ENCODE measurements at regions not wholly inside any gene's neighbourhood (a gene's known extent, or its start where the extent isn't known, plus 50 kb on each side); places are given as distances from the start of the nearest gene placed in this dataset.

DNA sequence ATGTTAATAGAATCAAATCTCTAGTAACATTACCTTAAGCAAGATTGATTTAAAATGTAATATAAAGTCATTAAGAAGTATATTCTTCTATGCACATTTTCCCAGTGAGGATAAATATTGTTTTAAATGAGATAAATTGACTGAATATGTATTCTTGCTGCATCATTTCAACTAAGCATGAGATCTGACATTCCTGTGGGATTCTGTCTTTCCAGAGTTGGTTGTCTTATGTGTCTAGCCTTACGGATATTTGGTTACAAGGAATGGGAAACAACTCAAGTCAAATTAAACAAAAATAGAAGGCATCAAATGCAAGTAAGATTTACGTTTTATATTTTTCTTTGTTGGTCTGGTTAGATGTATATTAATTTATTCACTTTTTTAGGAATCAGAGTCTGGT, 287.5 kb downstream of the PTGER3 start:
- Histone ChIP-seq H3K36me3 (ENCODE audit: control insufficient read depth in 2 of 2, insufficient read depth in 2 of 2, low read length in 1 of 2) (no peaks in the 10 kb centered on the region), H3K79me2 (ENCODE audit: control insufficient read depth, insufficient read depth, low read length) (no peaks in the 10 kb centered on the region), H3K4me2 (ENCODE audit: control insufficient read depth, insufficient read depth) (no peak overlapping the region), H3K27ac (ENCODE audit: control insufficient read depth, insufficient read depth) (no peak overlapping the region), H3K9me3 (replicated peaks; ENCODE audit: control insufficient read depth, insufficient read depth, low read length) (no peaks in the 10 kb centered on the region), H3K27me3 (replicated peaks in 1 of 2; ENCODE audit: control insufficient read depth in 2 of 2, insufficient read depth in 2 of 2, low read length in 1 of 2) (no peaks in the 10 kb centered on the region), H3K9ac (ENCODE audit: control insufficient read depth, insufficient read depth, low read length) (no peak overlapping the region), H2AFZ (ENCODE audit: control insufficient read depth, low read depth, low read length) (no peak overlapping the region), H4K20me1 (ENCODE audit: control insufficient read depth, insufficient read depth) (no peaks in the 10 kb centered on the region), H3K4me1 (ENCODE audit: control insufficient read depth, insufficient read depth, low read length) (no peaks in the 10 kb centered on the region), H3K4me3 (no peak overlapping the region)
- intact Hi-C loops (cut with micrococcal nuclease; ENCODE audit: unreplicated experiment): no loop called here
- POLR2A ChIA-PET: no interaction called here
- CTCF ChIA-PET: no interaction called here
- SMC1A ChIA-PET (ENCODE audit: uncharacterized antibody, unreplicated experiment): no interaction called here
- BruUV-seq (replicated peaks): no TSS peak
- in situ Hi-C loops (cut with MboI): no loop called here
- ATAC-seq: no peak
- no peak for FAIRE-seq
- RAD21 ChIA-PET (ENCODE audit: unreplicated experiment): no interaction called here
- 37% methylated on average over 2 of the region's 2 CpGs for WGBS (ENCODE audit: insufficient coverage, insufficient replicate concordance, low lambda C conversion rate, missing lambda C conversion rate)
- no peak for DNase-seq (ENCODE audit: low read depth, low spot score)
- TF ChIP-seq, protein P1, sequence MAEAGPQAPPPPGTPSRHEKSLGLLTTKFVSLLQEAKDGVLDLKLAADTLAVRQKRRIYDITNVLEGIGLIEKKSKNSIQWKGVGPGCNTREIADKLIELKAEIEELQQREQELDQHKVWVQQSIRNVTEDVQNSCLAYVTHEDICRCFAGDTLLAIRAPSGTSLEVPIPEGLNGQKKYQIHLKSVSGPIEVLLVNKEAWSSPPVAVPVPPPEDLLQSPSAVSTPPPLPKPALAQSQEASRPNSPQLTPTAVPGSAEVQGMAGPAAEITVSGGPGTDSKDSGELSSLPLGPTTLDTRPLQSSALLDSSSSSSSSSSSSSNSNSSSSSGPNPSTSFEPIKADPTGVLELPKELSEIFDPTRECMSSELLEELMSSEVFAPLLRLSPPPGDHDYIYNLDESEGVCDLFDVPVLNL (IDR thresholded peaks at IDR 0.05; ENCODE audit: low read depth, low read length): no peak
- TF ChIP-seq YY1 (IDR thresholded peaks at IDR 0.05; ENCODE audit: low read depth, low read length) (no peak), ZNF384 (IDR thresholded peaks at IDR 0.05; ENCODE audit: borderline replicate concordance, low read depth, low read length) (no peak), EP300 (IDR thresholded peaks at IDR 0.05; ENCODE audit: borderline replicate concordance in 1 of 2, control insufficient read depth in 1 of 2, low read depth in 2 of 2, low read length in 2 of 2) (no peak), POLR2A (IDR thresholded peaks at IDR 0.05; ENCODE audit: low read depth, low read length) (no peak), ZSCAN29 (IDR thresholded peaks at IDR 0.05) (no peak)
- TF ChIP-seq, protein P2, sequence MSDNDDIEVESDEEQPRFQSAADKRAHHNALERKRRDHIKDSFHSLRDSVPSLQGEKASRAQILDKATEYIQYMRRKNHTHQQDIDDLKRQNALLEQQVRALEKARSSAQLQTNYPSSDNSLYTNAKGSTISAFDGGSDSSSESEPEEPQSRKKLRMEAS (IDR thresholded peaks at IDR 0.05; ENCODE audit: low read depth, low read length): no peak
- TF ChIP-seq, protein P3, sequence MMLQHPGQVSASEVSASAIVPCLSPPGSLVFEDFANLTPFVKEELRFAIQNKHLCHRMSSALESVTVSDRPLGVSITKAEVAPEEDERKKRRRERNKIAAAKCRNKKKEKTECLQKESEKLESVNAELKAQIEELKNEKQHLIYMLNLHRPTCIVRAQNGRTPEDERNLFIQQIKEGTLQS (IDR thresholded peaks at IDR 0.05; ENCODE audit: borderline replicate concordance, extremely low read depth, low read depth, low read length): no peak

All from GM12878 (cell line).